IMR-90 (cell line): ENCODE measurements at regions not wholly inside any gene's neighbourhood (a gene's known extent, or its start where the extent isn't known, plus 50 kb on each side); places are given as distances from the start of the nearest gene placed in this dataset.

Source experiments
- ATAC-seq: fragments of 200-7000 bp; cut with Tn5 transposase; 2 replicates; pipeline ENCODE4 v1.9.1; 2020; ENCODE audit warnings: low read depth, mild to moderate bottlenecking, moderate library complexity
- BruUV-seq: library from RNA; stranded (reverse); fragments of 400-500 nt; replicated peaks from 2 replicates; lab custom pipeline; 2021; lab: Mats Ljungman, UMichigan
- CTCF ChIA-PET: fragments of 300-600 bp; formaldehyde crosslinking; extraction: SDS; loops from one replicate; lab custom pipeline; 2021; ENCODE audit warnings: antibody characterized with exemption; lab: Yijun Ruan, JAX
- POLR2A ChIA-PET: fragments of 300-600 bp; sonication (Branson Sonifier 250); formaldehyde crosslinking; loops from one replicate; lab custom pipeline; 2022; ENCODE audit warnings: antibody characterized with exemption; ENCODE audit not compliant: unreplicated experiment; lab: Charles Lee
- DNase-seq: peaks from one replicate; pipeline ENCODE4 v3.0.0; 2013
- H2AFZ ChIP-seq: replicated peaks from 2 replicates; pipeline ENCODE3; 2013; ENCODE audit warnings: low read length, mild to moderate bottlenecking; ENCODE audit not compliant: poor library complexity
- H2AK5ac ChIP-seq: 2 replicates; pipeline ENCODE4 v1.6.1; 2013; ENCODE audit warnings: low read depth, low read length, inconsistent platforms
- H2AK9ac ChIP-seq: replicated peaks from 2 replicates; pipeline ENCODE3; 2013; ENCODE audit warnings: mild to moderate bottlenecking, low read depth, low read length, moderate library complexity; ENCODE audit not compliant: poor library complexity
- H2BK120ac ChIP-seq: 2 replicates; pipeline ENCODE4 v1.6.1; 2013; ENCODE audit warnings: low read depth, low read length, inconsistent platforms
- H2BK15ac ChIP-seq: 3 replicates; pipeline ENCODE4 v1.6.1; 2013; ENCODE audit warnings: low read depth, low read length, inconsistent platforms
- H2BK20ac ChIP-seq: 2 replicates; pipeline ENCODE4 v1.6.1; 2013; ENCODE audit warnings: low read depth, mild to moderate bottlenecking, inconsistent platforms, low read length, moderate library complexity
- H2BK5ac ChIP-seq: 2 replicates; pipeline ENCODE4 v1.6.1; 2013; ENCODE audit warnings: mild to moderate bottlenecking, low read depth, low read length, inconsistent platforms; ENCODE audit not compliant: poor library complexity, severe bottlenecking
- H3K14ac ChIP-seq: replicated peaks from 2 replicates; pipeline ENCODE4 v1.6.1; 2013; ENCODE audit warnings: low read depth, low read length, inconsistent platforms
- H3K18ac ChIP-seq: 2 replicates; pipeline ENCODE4 v1.6.1; 2013; ENCODE audit warnings: low read depth, low read length, control low read depth
- H3K23ac ChIP-seq: 2 replicates; pipeline ENCODE4 v1.6.1; 2013; ENCODE audit warnings: low read depth, low read length, inconsistent platforms
- H3K27ac ChIP-seq: 2 replicates; pipeline ENCODE4 v1.5.1; 2013; ENCODE audit warnings: mild to moderate bottlenecking, control low read depth, low read length; ENCODE audit not compliant: insufficient read depth
- H3K27me3 ChIP-seq: 2 replicates; pipeline ENCODE4 v1.6.1; 2013; ENCODE audit warnings: low read length; ENCODE audit not compliant: control insufficient read depth, insufficient read depth
- H3K36me3 ChIP-seq: 2 replicates; pipeline ENCODE4 v1.6.1; 2013; ENCODE audit warnings: low read length, mixed read lengths; ENCODE audit not compliant: control insufficient read depth, insufficient read depth
- H3K4ac ChIP-seq: 2 replicates; pipeline ENCODE4 v1.6.1; 2013; ENCODE audit warnings: low read depth, low read length, inconsistent platforms
- H3K4me1 ChIP-seq: 2 replicates; pipeline ENCODE4 v1.6.1; 2013; ENCODE audit warnings: low read length, mixed read lengths; ENCODE audit not compliant: control insufficient read depth, insufficient read depth
- H3K4me2 ChIP-seq: 2 replicates; pipeline ENCODE4 v1.6.1; 2013; ENCODE audit warnings: low read depth, mild to moderate bottlenecking, control low read depth, low read length, moderate library complexity
- H3K4me3 ChIP-seq: 2 replicates; pipeline ENCODE4 v1.5.1; 2013; ENCODE audit warnings: low read depth, mild to moderate bottlenecking, control low read depth, low read length, moderate library complexity; ENCODE audit not compliant: insufficient read depth
- H3K56ac ChIP-seq: 2 replicates; pipeline ENCODE4 v1.6.1; 2013; ENCODE audit warnings: low read length, inconsistent platforms; ENCODE audit not compliant: insufficient read depth; ENCODE audit errors: extremely low read depth
- H3K79me1 ChIP-seq, 2 experiments: 2 replicates each; pipeline ENCODE4 v1.6.1; 2013; ENCODE audit warnings: low read length in 2 of 2, inconsistent platforms in 1 of 2, low read depth in 1 of 2
- H3K9ac ChIP-seq: 2 replicates; pipeline ENCODE4 v1.6.1; 2013; ENCODE audit warnings: low read depth, low read length, control low read depth
- H3K9me1 ChIP-seq: 2 replicates; pipeline ENCODE4 v1.6.1; 2013; ENCODE audit warnings: low read length, inconsistent platforms; ENCODE audit not compliant: insufficient read depth
- H3K9me3 ChIP-seq: 2 replicates; pipeline ENCODE4 v1.6.1; 2013; ENCODE audit warnings: low read length; ENCODE audit not compliant: control insufficient read depth, insufficient read depth
- H4K20me1 ChIP-seq: 2 replicates; pipeline ENCODE4 v1.6.1; 2013; ENCODE audit warnings: low read length, inconsistent platforms; ENCODE audit not compliant: insufficient read depth
- H4K5ac ChIP-seq: 2 replicates; pipeline ENCODE4 v1.6.1; 2013; ENCODE audit warnings: mild to moderate bottlenecking, low read depth, low read length, control low read depth
- H4K8ac ChIP-seq, 2 experiments: 2 replicates each; pipeline ENCODE4 v1.6.1; 2013; ENCODE audit warnings: low read depth in 2 of 2, low read length in 2 of 2, control low read depth in 1 of 2, inconsistent platforms in 1 of 2
- H4K91ac ChIP-seq: 2 replicates; pipeline ENCODE4 v1.6.1; 2013; ENCODE audit warnings: low read depth, low read length, inconsistent platforms; ENCODE audit not compliant: insufficient read depth
- BHLHE40 ChIP-seq: fragments of 150-350 bp; IDR thresholded peaks from 2 replicates; pipeline ENCODE4 v1.6.1; 2016; ENCODE audit warnings: mild to moderate bottlenecking, low read depth, low read length
- CEBPB ChIP-seq: IDR thresholded peaks from 2 replicates; pipeline ENCODE4 v1.6.1; 2012; ENCODE audit warnings: low read depth, low read length, improper control_type of control experiment
- CHD1 ChIP-seq: IDR thresholded peaks from 2 replicates; pipeline ENCODE4 v1.6.1; 2012; ENCODE audit warnings: low read depth, low read length, improper control_type of control experiment
- FOS ChIP-seq: fragments of 150-350 bp; IDR thresholded peaks from 2 replicates; pipeline ENCODE4 v1.6.1; 2016; ENCODE audit warnings: low read depth, low read length
- MAFK ChIP-seq: IDR thresholded peaks from 2 replicates; pipeline ENCODE4 v1.6.1; 2012; ENCODE audit warnings: low read depth, low read length, improper control_type of control experiment
- MAZ ChIP-seq: IDR thresholded peaks from 2 replicates; pipeline ENCODE4 v1.6.1; 2012; ENCODE audit warnings: low read depth, mild to moderate bottlenecking, low read length, improper control_type of control experiment, moderate library complexity, borderline replicate concordance
- MXI1 ChIP-seq: IDR thresholded peaks from 2 replicates; pipeline ENCODE4 v1.6.1; 2012; ENCODE audit warnings: low read depth, mild to moderate bottlenecking, low read length, moderate library complexity, borderline replicate concordance
- NFE2L2 ChIP-seq: fragments of 150-350 bp; IDR thresholded peaks from 2 replicates; pipeline ENCODE4 v1.6.1; 2016; ENCODE audit warnings: low read depth, mild to moderate bottlenecking, low read length
- POLR2A ChIP-seq: IDR thresholded peaks from 2 replicates; pipeline ENCODE4 v1.6.1; 2012; ENCODE audit warnings: mild to moderate bottlenecking, low read depth, low read length
- RAD21 ChIP-seq: IDR thresholded peaks from 2 replicates; pipeline ENCODE4 v1.6.1; 2012; ENCODE audit warnings: low read length, improper control_type of control experiment
- RCOR1 ChIP-seq: IDR thresholded peaks from 2 replicates; pipeline ENCODE4 v1.6.1; 2012; ENCODE audit warnings: mild to moderate bottlenecking, low read length, improper control_type of control experiment; ENCODE audit not compliant: insufficient replicate concordance
- RFX5 ChIP-seq: IDR thresholded peaks from 2 replicates; pipeline ENCODE4 v1.8.0; 2012; ENCODE audit warnings: low read depth, mild to moderate bottlenecking, low read length, moderate library complexity
- SMC3 ChIP-seq: fragments of 150-350 bp; IDR thresholded peaks from 2 replicates; pipeline ENCODE4 v1.6.1; 2016; ENCODE audit warnings: low read depth, mild to moderate bottlenecking, antibody characterized with exemption, low read length, moderate library complexity
- USF2 ChIP-seq: fragments of 150-350 bp; IDR thresholded peaks from 2 replicates; pipeline ENCODE4 v1.6.1; 2017; ENCODE audit warnings: mild to moderate bottlenecking, antibody characterized with exemption, low read length, low read depth
- WGBS, 2 experiments: methylation state at CpG; one replicate each; pipeline versions ENCODE4 v1.1.5 to v1.1.7; 2013; ENCODE audit warnings: missing lambda C conversion rate in 2 of 2; ENCODE audit not compliant: insufficient read length in 1 of 2; ENCODE audit errors: extremely low coverage in 2 of 2; 5-methylcytosine and 5-hydroxymethylcytosine counted together
- dilution Hi-C: fragments of 300-500 bp; cut with HindIII; formaldehyde crosslinking; loops from one replicate; pipeline ENCODE4 v1.14.3; 2018; ENCODE audit warnings: low sequenced_read_pairs; ENCODE audit not compliant: unreplicated experiment
- in situ Hi-C: fragments of 300-500 bp; cut with MboI; formaldehyde crosslinking; loops from 3 replicates; pipeline ENCODE4 v1.14.3; 2019; ENCODE audit warnings: low sequenced_read_pairs, inconsistent platforms, mixed read lengths
- intact Hi-C: fragments of 100-400 bp; cut with micrococcal nuclease; formaldehyde crosslinking; loops from 2 replicates; pipeline ENCODE4 v1.10.0; 2022
- TF ChIP-seq, protein P1 (sequence below): fragments of 150-350 bp; IDR thresholded peaks from 2 replicates; pipeline ENCODE4 v1.6.1; 2016; ENCODE audit warnings: low read depth, mild to moderate bottlenecking, low read length, moderate library complexity, borderline replicate concordance
- TF ChIP-seq, protein P2 (sequence below): conservative IDR thresholded peaks from 2 replicates; pipeline ENCODE4 v1.5.1; 2012; ENCODE audit warnings: mild to moderate bottlenecking, low read depth, low read length, improper control_type of control experiment

- no peak overlapping the region for H3K18ac ChIP-seq
- H3K56ac ChIP-seq = no peak overlapping the region
- ATAC-seq = no peak
- H2AFZ ChIP-seq = no peak overlapping the region
- H4K91ac ChIP-seq = no peak overlapping the region
- H3K14ac ChIP-seq = no peak overlapping the region
- H3K9me1 ChIP-seq = no peaks in the 10 kb centered on the region
- H4K5ac ChIP-seq = no peak overlapping the region
- no peaks in the 10 kb centered on the region for H3K36me3 ChIP-seq
- POLR2A ChIA-PET = no interaction called here
- H2AK5ac ChIP-seq = no peak overlapping the region
- H2BK20ac ChIP-seq = no peak overlapping the region
- H3K79me1 ChIP-seq = no peaks in the 10 kb centered on the region
- in situ Hi-C loops (no loop called here), dilution Hi-C loops (no loop called here), intact Hi-C loops (loop anchor here (10.0 kb wide), 1 partner anchor 248 kb away; no protein-coding TSS in a partner anchor)
- no peak overlapping the region for H2AK9ac ChIP-seq
- no peaks in the 10 kb centered on the region for H3K4me1 ChIP-seq
- H3K4me3 ChIP-seq = no peak overlapping the region
- TF ChIP-seq, protein P1, sequence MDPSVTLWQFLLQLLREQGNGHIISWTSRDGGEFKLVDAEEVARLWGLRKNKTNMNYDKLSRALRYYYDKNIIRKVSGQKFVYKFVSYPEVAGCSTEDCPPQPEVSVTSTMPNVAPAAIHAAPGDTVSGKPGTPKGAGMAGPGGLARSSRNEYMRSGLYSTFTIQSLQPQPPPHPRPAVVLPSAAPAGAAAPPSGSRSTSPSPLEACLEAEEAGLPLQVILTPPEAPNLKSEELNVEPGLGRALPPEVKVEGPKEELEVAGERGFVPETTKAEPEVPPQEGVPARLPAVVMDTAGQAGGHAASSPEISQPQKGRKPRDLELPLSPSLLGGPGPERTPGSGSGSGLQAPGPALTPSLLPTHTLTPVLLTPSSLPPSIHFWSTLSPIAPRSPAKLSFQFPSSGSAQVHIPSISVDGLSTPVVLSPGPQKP = no peak
- TF ChIP-seq RAD21 (no peak), FOS (no peak), CHD1 (no peak), SMC3 (no peak), CEBPB (no peak), BHLHE40 (no peak), RCOR1 (no peak), POLR2A (no peak), RFX5 (no peak), USF2 (no peak), MXI1 (no peak), MAZ (no peak), MAFK (no peak), NFE2L2 (no peak)
- TF ChIP-seq, protein P2, sequence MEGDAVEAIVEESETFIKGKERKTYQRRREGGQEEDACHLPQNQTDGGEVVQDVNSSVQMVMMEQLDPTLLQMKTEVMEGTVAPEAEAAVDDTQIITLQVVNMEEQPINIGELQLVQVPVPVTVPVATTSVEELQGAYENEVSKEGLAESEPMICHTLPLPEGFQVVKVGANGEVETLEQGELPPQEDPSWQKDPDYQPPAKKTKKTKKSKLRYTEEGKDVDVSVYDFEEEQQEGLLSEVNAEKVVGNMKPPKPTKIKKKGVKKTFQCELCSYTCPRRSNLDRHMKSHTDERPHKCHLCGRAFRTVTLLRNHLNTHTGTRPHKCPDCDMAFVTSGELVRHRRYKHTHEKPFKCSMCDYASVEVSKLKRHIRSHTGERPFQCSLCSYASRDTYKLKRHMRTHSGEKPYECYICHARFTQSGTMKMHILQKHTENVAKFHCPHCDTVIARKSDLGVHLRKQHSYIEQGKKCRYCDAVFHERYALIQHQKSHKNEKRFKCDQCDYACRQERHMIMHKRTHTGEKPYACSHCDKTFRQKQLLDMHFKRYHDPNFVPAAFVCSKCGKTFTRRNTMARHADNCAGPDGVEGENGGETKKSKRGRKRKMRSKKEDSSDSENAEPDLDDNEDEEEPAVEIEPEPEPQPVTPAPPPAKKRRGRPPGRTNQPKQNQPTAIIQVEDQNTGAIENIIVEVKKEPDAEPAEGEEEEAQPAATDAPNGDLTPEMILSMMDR = no peak
- no peak overlapping the region for H3K23ac ChIP-seq
- BruUV-seq = no TSS peak
- no peak overlapping the region for H4K8ac ChIP-seq
- no peaks in the 10 kb centered on the region for H3K27me3 ChIP-seq
- no peak overlapping the region for H3K4me2 ChIP-seq
- WGBS, 2 experiments = 0% methylated on average over 1 of the region's 3 CpGs; no CpG with 5 or more reads in 1 of the 2 experiments
- H3K4ac ChIP-seq = no peak overlapping the region
- H3K27ac ChIP-seq = no peak overlapping the region
- CTCF ChIA-PET = no interaction called here
- H2BK15ac ChIP-seq = no peak overlapping the region
- no peak overlapping the region for H3K9ac ChIP-seq
- no peak overlapping the region for H2BK5ac ChIP-seq
- H4K20me1 ChIP-seq = no peaks in the 10 kb centered on the region
- peaks cover 7% of the 10 kb centered on the region; the same call in 1 of the 2 replicates for H3K9me3 ChIP-seq
- no peak overlapping the region for H2BK120ac ChIP-seq
- DNase-seq = no peak
Measured at GRCh38 chr10:56507033-56507432, 146.0 kb upstream of the ZWINT start.
